ENCODE measurements at regions not wholly inside any gene's neighbourhood (a gene's known extent, or its start where the extent isn't known, plus 50 kb on each side); places are given as distances from the start of the nearest gene placed in this dataset.

DNA sequence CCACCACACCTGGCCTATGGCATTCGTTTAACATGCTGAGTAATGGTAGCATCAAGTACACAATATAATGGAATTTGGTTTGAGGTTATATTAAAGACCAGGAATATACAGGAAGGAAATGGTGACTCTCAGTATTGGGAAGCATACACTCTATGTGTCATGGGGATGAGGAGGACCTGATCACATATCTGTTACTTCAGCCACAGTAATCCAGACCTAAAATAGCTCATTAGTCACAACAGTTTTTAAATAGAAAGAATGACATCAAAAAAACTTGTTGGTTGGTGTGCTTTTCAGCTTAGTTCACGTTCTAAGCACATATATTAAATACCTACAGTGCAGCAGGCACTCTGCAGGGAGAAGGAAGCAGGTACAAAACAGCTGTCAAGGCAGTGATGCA, 52.5 kb upstream of the ATP2C1 start:
- no peak for DNase-seq (ENCODE audit: low spot score)

DNA sequence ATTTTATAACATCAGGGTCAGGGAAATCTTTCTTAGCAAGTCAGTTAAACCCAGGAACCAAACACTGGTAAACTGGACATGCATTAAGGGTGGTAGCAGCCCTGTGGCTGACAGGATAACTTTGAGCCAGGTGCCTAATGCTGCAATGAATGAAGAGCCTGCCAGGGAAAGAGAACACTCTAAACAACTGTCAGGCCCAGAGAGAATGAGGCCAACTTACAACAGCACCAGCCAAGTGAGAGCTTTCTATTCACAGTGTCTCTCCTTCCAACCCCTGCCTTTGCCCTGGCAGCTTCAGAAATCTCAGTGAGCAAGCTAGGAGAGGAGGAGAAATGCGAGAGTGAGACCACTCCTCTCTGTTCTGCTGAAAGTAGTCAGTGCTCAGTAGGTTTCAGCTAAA, 50.4 kb upstream of the ATP2C1 start:
- no peak for DNase-seq (ENCODE audit: low spot score)

All from AG08395 (cell line).